Stimulated activated CD4-positive, alpha-beta T cell treated with anti-CD3 and anti-CD28 coated beads, Interleukin-15, amount 100 ng/mL, for 1 hour (primary cell): ENCODE measurements at regions not wholly inside any gene's neighbourhood (a gene's known extent, or its start where the extent isn't known, plus 50 kb on each side); places are given as distances from the start of the nearest gene placed in this dataset.

Experiments
- DNase-seq, 2 donors: peaks; one replicate each; pipeline ENCODE4 v3.0.0-alpha.2; 2020; ENCODE audit warnings: low read depth in 1 of 2, low spot score in 1 of 2

GRCh38 chr18:67041334-67041733 is 437.4 kb upstream of the CDH19 start:
- DNase-seq, result no peak

GRCh38 chr18:67035026-67035425 is 431.1 kb upstream of the CDH19 start:
- no peak for DNase-seq

DNA sequence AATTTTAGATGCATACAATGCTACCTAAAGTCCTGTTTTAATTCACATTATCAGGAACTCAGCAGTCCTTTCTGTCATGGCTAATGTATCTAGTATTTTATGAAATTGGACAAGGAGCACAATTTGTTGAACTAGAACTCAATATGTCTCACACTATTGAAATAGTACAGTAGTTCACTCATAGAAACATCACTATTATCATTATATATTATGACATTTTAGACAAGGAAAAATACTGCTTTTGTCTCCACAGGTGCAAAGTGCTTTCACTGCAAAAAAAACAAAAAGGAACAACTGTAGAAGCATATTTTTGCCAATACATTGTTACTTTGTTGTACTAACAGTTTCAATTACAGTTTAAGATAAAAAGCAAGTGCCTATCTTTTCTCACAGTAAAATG is 419.2 kb upstream of the CDH19 start:
- DNase-seq, result no peak

DNA sequence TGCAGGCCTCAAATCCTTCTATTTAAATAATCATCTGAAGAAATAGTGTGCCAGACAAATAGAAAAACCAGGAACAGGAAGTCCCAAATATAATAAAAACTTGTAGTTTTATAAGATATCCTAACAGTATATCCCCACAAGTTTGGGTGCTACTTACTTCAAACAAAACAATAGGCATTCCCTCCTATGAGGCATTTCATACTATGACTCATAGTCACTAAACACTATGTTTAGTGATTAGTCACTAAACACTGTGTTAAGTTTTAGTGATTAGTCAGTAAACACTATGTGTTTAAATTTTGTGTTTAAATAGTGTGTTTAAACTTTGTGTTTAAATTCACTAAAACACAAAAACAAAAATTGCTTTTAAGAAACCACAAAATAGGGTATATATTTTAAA is 407.0 kb upstream of the CDH19 start:
- DNase-seq, result no peak

DNA sequence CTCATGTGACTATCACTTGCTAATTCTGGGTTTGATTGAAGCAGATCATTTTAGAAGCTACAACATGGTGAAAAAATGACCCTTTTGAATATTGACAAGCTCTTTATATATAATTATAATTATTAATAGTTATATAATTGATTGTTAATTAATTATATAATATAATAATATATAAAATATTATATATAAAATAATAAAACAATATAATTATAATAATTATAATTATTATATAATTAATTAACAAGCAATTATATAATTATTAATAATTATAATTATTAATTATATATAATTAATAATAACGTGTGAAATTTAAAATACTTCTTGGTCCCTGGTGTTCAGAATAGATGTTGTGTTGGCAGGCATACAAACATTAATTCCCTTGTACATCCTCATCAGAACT is 404.1 kb upstream of the CDH19 start:
- no peak for DNase-seq

DNA sequence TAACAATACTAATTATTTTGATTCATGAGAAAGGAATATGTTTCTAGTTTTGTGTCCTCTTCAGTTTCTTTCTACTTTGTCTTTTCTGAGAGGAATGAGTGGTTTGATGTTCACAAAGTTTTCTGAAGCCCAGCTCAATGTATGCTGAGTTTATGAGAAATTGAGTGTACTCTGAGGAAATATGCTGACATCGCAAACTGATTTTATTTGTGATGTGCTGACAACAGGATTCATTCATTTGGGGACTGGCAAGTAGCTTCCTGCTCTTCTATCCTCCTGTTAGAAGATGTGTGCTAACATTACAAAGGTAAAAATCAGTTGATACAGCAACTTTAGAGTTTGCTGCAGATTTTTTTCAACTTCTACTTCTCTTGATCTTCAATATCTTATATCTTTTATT is 403.2 kb upstream of the CDH19 start:
- DNase-seq, result no peak

GRCh38 chr18:67001052-67001451 is 397.2 kb upstream of the CDH19 start:
- DNase-seq, result no peak

DNA sequence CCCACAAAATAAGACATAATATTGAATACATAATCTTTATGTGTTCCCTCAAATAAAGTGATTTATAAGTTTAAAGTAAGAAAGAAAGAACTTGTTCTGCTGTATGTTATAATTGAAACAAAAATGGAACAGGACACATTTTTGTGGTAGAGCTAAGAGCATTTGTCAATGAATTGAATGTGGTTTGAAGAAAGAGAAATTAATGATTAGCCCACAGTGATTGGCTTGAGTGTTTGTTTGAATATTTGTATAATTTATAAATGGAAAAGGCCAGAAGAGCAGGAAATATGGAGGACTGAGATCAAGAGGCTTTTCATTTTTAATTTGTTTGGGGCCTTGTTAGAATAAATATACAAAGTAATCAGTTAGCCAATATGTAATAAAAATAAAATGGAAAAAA is 395.1 kb upstream of the CDH19 start:
- no peak for DNase-seq

- DNase-seq, result no peak
Observed at GRCh38 chr18:66995270-66995669, 391.4 kb upstream of the CDH19 start.

DNA sequence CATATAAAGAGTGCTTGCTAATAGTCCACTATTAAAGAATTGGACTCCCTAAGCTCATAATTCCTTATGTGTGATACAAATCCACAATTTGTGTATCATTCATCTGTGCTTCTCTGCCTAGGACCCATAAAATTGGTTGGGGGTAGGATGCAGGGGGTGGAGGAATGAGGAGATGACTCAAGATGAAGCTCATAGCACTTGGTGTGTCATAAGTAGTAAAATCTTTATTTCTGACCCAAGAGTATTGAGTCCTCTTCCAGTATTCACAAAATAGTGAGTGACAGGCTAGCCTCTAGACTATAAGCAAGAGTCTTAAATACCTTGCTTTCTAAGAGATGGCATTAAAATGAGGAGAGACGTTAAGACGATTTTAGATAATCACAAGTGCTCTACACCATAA is 390.9 kb upstream of the CDH19 start:
- no peak for DNase-seq

DNA sequence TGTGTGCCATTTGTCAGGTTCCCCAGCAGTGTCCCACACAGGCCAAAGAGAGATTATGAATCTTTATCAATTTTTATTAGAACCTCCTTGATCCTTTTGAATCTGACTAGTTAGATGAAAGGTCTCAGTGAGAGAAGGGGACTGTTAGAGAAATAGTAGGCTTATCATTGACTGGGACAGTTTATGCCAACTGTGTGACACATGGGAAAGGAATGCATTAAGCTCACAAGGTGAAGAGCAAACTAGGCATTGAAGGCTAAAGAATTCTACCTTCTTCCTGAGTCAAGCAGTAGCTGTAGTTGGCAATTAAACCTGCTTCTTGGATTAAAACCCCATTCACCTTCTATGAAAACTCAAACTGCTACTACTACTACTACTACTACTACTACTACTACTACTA is 389.6 kb upstream of the CDH19 start:
- DNase-seq, result no peak

- no peak for DNase-seq
Observed at GRCh38 chr18:66990909-66991308, 387.0 kb upstream of the CDH19 start.

DNA sequence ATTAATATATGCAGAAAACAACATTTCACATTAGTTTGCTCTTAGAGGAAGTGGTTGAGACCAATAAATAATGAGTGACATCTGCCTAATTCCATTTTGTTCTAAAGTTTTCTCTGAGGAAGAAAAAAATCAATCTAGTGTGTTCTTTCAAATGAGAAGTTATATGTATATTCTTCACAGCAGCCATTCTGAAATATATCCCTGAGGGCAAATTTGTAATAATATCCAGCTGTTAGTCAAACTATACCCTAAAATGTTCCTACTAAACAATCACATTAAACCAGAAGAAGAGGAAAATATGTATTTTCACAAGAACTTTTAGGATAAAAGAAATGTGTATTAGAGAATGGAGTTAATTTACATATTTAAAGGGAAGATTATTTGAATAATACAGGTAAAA is 375.1 kb upstream of the CDH19 start:
- DNase-seq, result no peak

GRCh38 chr18:66972681-66973080 is 368.8 kb upstream of the CDH19 start:
- DNase-seq, result no peak

DNA sequence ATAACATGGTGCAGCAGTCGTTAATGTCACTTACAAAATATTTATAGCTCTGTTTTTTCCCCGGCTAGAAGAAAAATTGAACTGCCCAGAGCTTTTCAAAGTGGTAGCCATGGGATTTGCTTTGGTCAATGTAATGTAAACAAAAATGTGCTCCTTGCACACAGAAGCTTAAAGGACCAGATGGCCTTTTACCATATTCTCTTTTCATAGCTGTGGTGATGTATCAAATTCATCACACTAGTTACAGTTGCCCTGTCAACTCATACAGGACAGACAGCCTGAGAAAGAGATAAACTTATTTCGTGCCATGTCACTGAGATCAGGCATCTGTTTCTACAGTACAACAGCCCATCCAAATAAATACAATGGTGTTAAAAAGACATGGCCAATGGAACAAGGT is 368.1 kb upstream of the CDH19 start:
- no peak for DNase-seq

GRCh38 chr18:66966171-66966570 is 362.3 kb upstream of the CDH19 start:
- no peak for DNase-seq

GRCh38 chr18:66958309-66958708 is 354.4 kb upstream of the CDH19 start:
- DNase-seq, result no peak

DNA sequence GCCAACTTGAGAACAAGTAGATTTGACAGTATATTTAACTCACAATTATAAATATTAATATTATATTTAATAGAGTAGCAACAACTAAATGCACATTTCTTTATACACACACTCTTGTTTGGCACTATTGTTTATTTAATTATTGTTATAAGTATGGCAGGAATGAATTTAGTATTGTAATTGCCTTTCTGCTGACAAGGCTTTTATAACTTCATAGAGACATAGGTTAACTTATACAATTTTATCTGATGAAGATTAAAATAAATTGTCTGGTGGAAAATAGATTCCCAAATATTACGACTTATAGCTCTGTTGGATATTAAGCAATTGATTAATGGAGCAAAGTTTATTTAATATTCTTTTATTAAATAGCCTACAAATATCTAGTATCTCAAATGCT is 347.9 kb upstream of the CDH19 start:
- DNase-seq, result no peak

DNA sequence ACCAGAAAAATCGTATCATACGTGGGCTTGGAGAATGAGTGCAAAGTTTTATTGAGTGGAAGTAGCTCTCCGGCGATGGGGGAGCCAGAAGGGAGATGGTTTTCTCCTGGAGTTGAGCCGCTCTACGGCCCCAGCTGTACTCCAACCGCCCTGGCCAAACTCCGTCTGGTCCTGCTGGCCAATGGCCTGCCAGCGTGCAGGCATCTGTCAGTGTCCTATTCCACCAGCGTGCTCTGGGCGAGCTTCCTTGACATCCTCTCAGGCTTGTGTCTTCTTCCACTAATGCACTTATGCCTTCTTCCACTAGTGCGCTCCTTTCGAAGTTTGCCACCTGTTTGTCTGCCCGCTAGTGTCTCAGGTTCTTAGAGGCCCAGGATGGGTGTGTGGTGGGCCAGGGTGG is 345.5 kb upstream of the CDH19 start:
- no peak for DNase-seq

DNA sequence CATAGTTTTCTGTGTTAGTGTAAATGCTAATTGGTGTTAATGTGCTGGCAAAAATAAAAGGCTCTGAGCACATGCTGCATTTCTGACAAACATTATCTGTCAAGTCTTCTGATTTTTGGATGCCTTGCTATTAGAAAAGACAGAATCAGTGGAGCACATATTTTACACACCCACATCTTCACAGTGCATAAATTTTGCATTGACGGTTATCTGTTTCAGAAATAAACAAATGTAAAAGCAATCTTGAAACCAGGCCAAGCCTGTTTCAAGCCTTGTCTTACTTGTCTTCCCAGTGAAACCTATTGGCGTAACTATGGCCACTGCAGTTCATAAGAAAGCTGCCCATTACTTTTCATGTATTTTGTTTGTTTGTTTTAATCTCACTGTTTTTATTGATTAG is 333.7 kb upstream of the CDH19 start:
- no peak for DNase-seq

DNA sequence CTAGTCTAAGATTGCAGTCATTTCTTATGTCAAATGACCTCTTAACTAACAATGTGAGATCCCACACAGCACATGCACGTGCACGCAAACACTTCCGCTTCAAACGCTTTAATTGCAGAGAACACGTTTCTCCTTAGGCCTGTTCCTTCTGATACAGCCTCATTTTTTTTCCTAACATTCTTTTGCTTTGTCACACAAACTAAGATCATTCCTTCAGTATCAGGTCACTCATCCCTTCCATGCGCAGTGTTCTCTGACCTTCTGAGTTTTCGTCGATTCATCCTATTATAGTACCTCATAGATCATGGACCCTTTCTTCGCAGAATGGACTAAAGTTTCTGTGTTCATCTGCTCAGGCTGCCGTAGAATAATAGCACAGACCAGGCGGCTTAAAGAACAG is 327.1 kb upstream of the CDH19 start:
- no peak for DNase-seq

DNA sequence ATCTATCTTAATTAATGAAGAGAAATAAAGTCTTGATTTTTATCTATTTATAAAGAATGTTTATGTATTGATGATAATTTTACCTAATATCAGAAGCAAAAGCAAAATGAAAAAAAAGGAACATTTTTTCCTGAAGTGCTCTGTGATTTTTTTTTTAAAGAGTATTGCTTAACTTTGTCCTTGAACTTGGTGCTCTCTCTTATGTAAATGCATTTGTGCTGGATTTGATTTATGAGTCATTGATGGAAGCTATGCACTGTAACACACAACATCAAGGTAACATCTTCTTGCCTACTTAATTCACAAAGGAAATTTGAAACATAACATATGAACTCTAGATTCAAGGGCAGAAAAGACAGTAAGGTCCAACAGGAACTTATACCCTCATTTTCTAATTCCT is 312.9 kb upstream of the CDH19 start:
- DNase-seq, result no peak

- DNase-seq, result no peak
Observed at GRCh38 chr18:66900837-66901236, 296.9 kb upstream of the CDH19 start.

DNA sequence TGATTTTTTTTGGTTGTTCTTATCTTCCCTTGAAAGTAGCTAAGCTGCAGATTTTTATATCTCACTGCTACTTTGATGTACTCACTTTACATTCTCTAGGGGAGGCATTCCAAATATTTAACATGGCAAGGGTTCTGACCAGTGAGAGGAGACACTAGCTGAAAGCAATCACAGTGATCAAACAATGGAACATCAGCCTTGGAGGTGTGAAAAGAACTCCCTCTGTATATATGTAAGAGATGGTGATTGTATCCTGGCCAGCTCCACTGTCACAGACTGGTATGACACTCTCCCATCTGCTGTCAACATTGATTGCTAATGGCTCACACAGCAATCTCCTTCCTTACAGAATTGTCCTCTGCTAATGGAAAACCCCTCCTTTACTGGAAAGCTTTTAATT is 291.7 kb upstream of the CDH19 start:
- DNase-seq, result no peak
